ENCODE measurements at regions not wholly inside any gene's neighbourhood (a gene's known extent, or its start where the extent isn't known, plus 50 kb on each side); places are given as distances from the start of the nearest gene placed in this dataset.

DNA sequence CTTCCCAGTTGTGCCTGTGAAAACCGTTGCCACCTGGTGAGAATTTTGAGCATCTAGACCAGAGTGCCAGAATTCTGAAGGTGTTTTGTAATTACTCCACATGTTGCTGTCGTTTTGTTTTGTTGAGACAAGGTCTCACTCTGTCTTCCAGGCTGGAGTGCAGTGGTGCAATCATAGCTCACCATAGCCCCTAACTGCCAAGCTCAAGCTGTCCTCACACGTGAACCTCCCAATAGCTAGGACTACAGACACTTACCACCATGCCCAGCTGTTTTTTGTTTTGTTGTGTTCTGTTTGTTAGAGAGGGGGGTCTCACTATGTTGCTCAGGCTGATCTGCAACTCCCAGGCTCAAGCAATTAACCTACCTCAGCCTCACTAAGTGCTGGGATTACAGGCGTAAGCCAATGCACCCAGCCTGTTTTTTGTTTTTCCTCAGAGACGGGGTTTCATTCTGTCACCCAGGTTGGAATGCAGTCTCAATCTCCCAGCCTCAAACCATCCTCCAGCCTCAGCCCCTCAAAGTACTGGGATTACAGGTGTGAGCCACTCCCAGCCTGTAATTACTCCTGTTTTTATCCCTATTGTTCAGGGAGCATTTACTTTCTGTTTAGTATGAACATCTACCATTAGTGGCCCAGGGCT is 121.1 kb upstream of the DMRT1 start (continued):
- TF ChIP-seq REST (IDR thresholded peaks at IDR 0.05; ENCODE audit: low read depth, low read length) (no peak), MEF2B (IDR thresholded peaks at IDR 0.05; ENCODE audit: partially characterized antibody, poor library complexity, severe bottlenecking) (no peak), USF1 (IDR thresholded peaks at IDR 0.05; ENCODE audit: borderline replicate concordance, extremely low read length, insufficient read depth, low read depth, low read length) (no peak), BCL11A (IDR thresholded peaks at IDR 0.05; ENCODE audit: low read depth, low read length) (no peak), ZNF274 (IDR thresholded peaks at IDR 0.05; ENCODE audit: insufficient read depth, insufficient read length) (no peak)
- TF ChIP-seq, protein P1, sequence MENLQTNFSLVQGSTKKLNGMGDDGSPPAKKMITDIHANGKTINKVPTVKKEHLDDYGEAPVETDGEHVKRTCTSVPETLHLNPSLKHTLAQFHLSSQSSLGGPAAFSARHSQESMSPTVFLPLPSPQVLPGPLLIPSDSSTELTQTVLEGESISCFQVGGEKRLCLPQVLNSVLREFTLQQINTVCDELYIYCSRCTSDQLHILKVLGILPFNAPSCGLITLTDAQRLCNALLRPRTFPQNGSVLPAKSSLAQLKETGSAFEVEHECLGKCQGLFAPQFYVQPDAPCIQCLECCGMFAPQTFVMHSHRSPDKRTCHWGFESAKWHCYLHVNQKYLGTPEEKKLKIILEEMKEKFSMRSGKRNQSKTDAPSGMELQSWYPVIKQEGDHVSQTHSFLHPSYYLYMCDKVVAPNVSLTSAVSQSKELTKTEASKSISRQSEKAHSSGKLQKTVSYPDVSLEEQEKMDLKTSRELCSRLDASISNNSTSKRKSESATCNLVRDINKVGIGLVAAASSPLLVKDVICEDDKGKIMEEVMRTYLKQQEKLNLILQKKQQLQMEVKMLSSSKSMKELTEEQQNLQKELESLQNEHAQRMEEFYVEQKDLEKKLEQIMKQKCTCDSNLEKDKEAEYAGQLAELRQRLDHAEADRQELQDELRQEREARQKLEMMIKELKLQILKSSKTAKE (IDR thresholded peaks at IDR 0.05; ENCODE audit: low read depth, poor library complexity, severe bottlenecking) = no peak

Data from GM12878 (cell line).